ENCODE measurements at regions not wholly inside any gene's neighbourhood (a gene's known extent, or its start where the extent isn't known, plus 50 kb on each side); places are given as distances from the start of the nearest gene placed in this dataset.
"Not testable (repeated sequence)": the region's sequence is repeated elsewhere in the genome, so short reads cannot be mapped to it uniquely, and the experiment has no call there.

GRCh38 chr4:179124419-179124818, 1682.2 kb upstream of the AGA start:
- DNase-seq (ENCODE audit: low spot score), result no peak
- intact Hi-C loops (cut with micrococcal nuclease), result no loop called here
- Mint-ChIP-seq H3K9me3 (peaks cover 29% of the 10 kb centered on the region), H3K4me1 (ENCODE audit: low read depth) (no peaks in the 10 kb centered on the region), H3K27ac (no peak overlapping the region), H3K27me3 (ENCODE audit: low read depth) (no peaks in the 10 kb centered on the region), H3K4me3 (ENCODE audit: low read depth) (no peak overlapping the region), H3K36me3 (ENCODE audit: low read depth) (no peaks in the 10 kb centered on the region)

GRCh38 chr4:179124957-179125356, 1682.7 kb upstream of the AGA start:
- H3K27me3 Mint-ChIP-seq (ENCODE audit: low read depth), result no peaks in the 10 kb centered on the region
- no peaks in the 10 kb centered on the region for H3K4me1 Mint-ChIP-seq (ENCODE audit: low read depth)
- intact Hi-C loops (cut with micrococcal nuclease), result no loop called here
- H3K27ac Mint-ChIP-seq, result no peak overlapping the region
- DNase-seq (ENCODE audit: low spot score), result no peak
- H3K36me3 Mint-ChIP-seq (ENCODE audit: low read depth), result no peaks in the 10 kb centered on the region
- H3K9me3 Mint-ChIP-seq, result peaks cover 32% of the 10 kb centered on the region
- no peak overlapping the region for H3K4me3 Mint-ChIP-seq (ENCODE audit: low read depth)

- Mint-ChIP-seq H3K4me1 (ENCODE audit: low read depth) (no peaks in the 10 kb centered on the region), H3K27ac (no peak overlapping the region), H3K27me3 (ENCODE audit: low read depth) (no peaks in the 10 kb centered on the region), H3K4me3 (ENCODE audit: low read depth) (no peak overlapping the region), H3K36me3 (ENCODE audit: low read depth) (no peaks in the 10 kb centered on the region), H3K9me3 (peaks cover 31% of the 10 kb centered on the region)
- intact Hi-C loops (cut with micrococcal nuclease), result no loop called here
- DNase-seq (ENCODE audit: low spot score), result no peak
Measured at GRCh38 chr4:179125870-179126269, 1683.6 kb upstream of the AGA start.

- Mint-ChIP-seq H3K27me3 (ENCODE audit: low read depth) (no peaks in the 10 kb centered on the region), H3K4me3 (ENCODE audit: low read depth) (no peak overlapping the region), H3K36me3 (ENCODE audit: low read depth) (no peaks in the 10 kb centered on the region), H3K9me3 (peaks cover 22% of the 10 kb centered on the region), H3K4me1 (ENCODE audit: low read depth) (no peaks in the 10 kb centered on the region), H3K27ac (no peak overlapping the region)
- no peak for DNase-seq (ENCODE audit: low spot score)
- intact Hi-C loops (cut with micrococcal nuclease), result no loop called here
Measured at GRCh38 chr4:179128299-179128698, 1686.1 kb upstream of the AGA start.

- Mint-ChIP-seq H3K27me3 (ENCODE audit: low read depth) (no peaks in the 10 kb centered on the region), H3K4me3 (ENCODE audit: low read depth) (no peak overlapping the region), H3K4me1 (ENCODE audit: low read depth) (no peaks in the 10 kb centered on the region), H3K9me3 (peaks cover 17% of the 10 kb centered on the region), H3K36me3 (ENCODE audit: low read depth) (no peaks in the 10 kb centered on the region), H3K27ac (no peak overlapping the region)
- intact Hi-C loops (cut with micrococcal nuclease), result no loop called here
- DNase-seq (ENCODE audit: low spot score), result no peak
Measured at GRCh38 chr4:179130122-179130714, 1688.0 kb upstream of the AGA start.

- no peak overlapping the region for H3K4me3 Mint-ChIP-seq (ENCODE audit: low read depth)
- no peaks in the 10 kb centered on the region for H3K27me3 Mint-ChIP-seq (ENCODE audit: low read depth)
- no peak for DNase-seq (ENCODE audit: low spot score)
- peaks cover 13% of the 10 kb centered on the region for H3K9me3 Mint-ChIP-seq
- H3K27ac Mint-ChIP-seq, result no peak overlapping the region
- no peaks in the 10 kb centered on the region for H3K36me3 Mint-ChIP-seq (ENCODE audit: low read depth)
- no peaks in the 10 kb centered on the region for H3K4me1 Mint-ChIP-seq (ENCODE audit: low read depth)
- intact Hi-C loops (cut with micrococcal nuclease), result no loop called here
Measured at GRCh38 chr4:179145746-179146525, 1703.7 kb upstream of the AGA start.

- no peaks in the 10 kb centered on the region for H3K36me3 Mint-ChIP-seq (ENCODE audit: low read depth)
- peaks cover 26% of the 10 kb centered on the region for H3K9me3 Mint-ChIP-seq
Measured at GRCh38 chr4:179151770-179152169, 1709.5 kb upstream of the AGA start.

GRCh38 chr4:179163147-179163546, 1720.9 kb upstream of the AGA start:
- Mint-ChIP-seq H3K27ac (no peak overlapping the region), H3K4me1 (ENCODE audit: low read depth) (no peaks in the 10 kb centered on the region), H3K9me3 (peaks cover 55% of the 10 kb centered on the region), H3K4me3 (ENCODE audit: low read depth) (no peak overlapping the region), H3K27me3 (ENCODE audit: low read depth) (no peaks in the 10 kb centered on the region), H3K36me3 (ENCODE audit: low read depth) (no peaks in the 10 kb centered on the region)
- no peak for DNase-seq (ENCODE audit: low spot score)
- intact Hi-C loops (cut with micrococcal nuclease), result no loop called here

More at GRCh38 chr4:179151770-179152169, 1709.5 kb upstream of the AGA start:
- no peaks in the 10 kb centered on the region for H3K27me3 Mint-ChIP-seq (ENCODE audit: low read depth)
- no peak for DNase-seq (ENCODE audit: low spot score)
- no peaks in the 10 kb centered on the region for H3K4me1 Mint-ChIP-seq (ENCODE audit: low read depth)
- H3K4me3 Mint-ChIP-seq (ENCODE audit: low read depth), result no peak overlapping the region
- H3K27ac Mint-ChIP-seq, result no peak overlapping the region
- intact Hi-C loops (cut with micrococcal nuclease), result no loop called here

- DNase-seq (ENCODE audit: low spot score), result no peak
- H3K27me3 Mint-ChIP-seq (ENCODE audit: low read depth), result no peaks in the 10 kb centered on the region
- intact Hi-C loops (cut with micrococcal nuclease), result no loop called here
Measured at GRCh38 chr4:179164267-179164999, 1722.2 kb upstream of the AGA start.

GRCh38 chr4:179165000-179165738, 1722.9 kb upstream of the AGA start:
- Mint-ChIP-seq H3K36me3 (ENCODE audit: low read depth) (no peaks in the 10 kb centered on the region), H3K27me3 (ENCODE audit: low read depth) (no peaks in the 10 kb centered on the region), H3K27ac (no peak overlapping the region), H3K9me3 (peaks cover 71% of the 10 kb centered on the region), H3K4me3 (ENCODE audit: low read depth) (no peak overlapping the region), H3K4me1 (ENCODE audit: low read depth) (no peaks in the 10 kb centered on the region)
- intact Hi-C loops (cut with micrococcal nuclease), result no loop called here
- DNase-seq (ENCODE audit: low spot score), result no peak

More at GRCh38 chr4:179164267-179164999, 1722.2 kb upstream of the AGA start:
- H3K36me3 Mint-ChIP-seq (ENCODE audit: low read depth), result no peaks in the 10 kb centered on the region
- H3K27ac Mint-ChIP-seq, result no peak overlapping the region
- peaks cover 68% of the 10 kb centered on the region for H3K9me3 Mint-ChIP-seq
- no peaks in the 10 kb centered on the region for H3K4me1 Mint-ChIP-seq (ENCODE audit: low read depth)
- H3K4me3 Mint-ChIP-seq (ENCODE audit: low read depth), result no peak overlapping the region

GRCh38 chr4:179165862-179166261, 1723.6 kb upstream of the AGA start:
- H3K9me3 Mint-ChIP-seq, result peaks cover 70% of the 10 kb centered on the region
- H3K4me3 Mint-ChIP-seq (ENCODE audit: low read depth), result no peak overlapping the region
- intact Hi-C loops (cut with micrococcal nuclease), result no loop called here
- H3K27ac Mint-ChIP-seq, result no peak overlapping the region
- H3K36me3 Mint-ChIP-seq (ENCODE audit: low read depth), result no peaks in the 10 kb centered on the region
- DNase-seq (ENCODE audit: low spot score), result no peak
- H3K27me3 Mint-ChIP-seq (ENCODE audit: low read depth), result no peaks in the 10 kb centered on the region
- H3K4me1 Mint-ChIP-seq (ENCODE audit: low read depth), result no peaks in the 10 kb centered on the region

GRCh38 chr4:179170308-179170707, 1728.1 kb upstream of the AGA start:
- DNase-seq (ENCODE audit: low spot score); H3K4me1 Mint-ChIP-seq (ENCODE audit: low read depth); H3K27me3 Mint-ChIP-seq (ENCODE audit: low read depth); H3K36me3 Mint-ChIP-seq (ENCODE audit: low read depth); H3K4me3 Mint-ChIP-seq (ENCODE audit: low read depth); H3K27ac Mint-ChIP-seq; intact Hi-C loops (cut with micrococcal nuclease): not testable (repeated sequence)
- peaks cover 60% of the 10 kb centered on the region for H3K9me3 Mint-ChIP-seq

All from activated T-helper 2 cell treated with anti-CD3 and anti-CD28 coated beads, Interferon-gamma antibody, Interleukin-2, Interleukin-4, amounts not matched to agents 10 μg/mL and 5 μg/mL and 100 μg/mL, durations not matched to agents 14 hours and 24 hours and 36 hours (primary cell).